Spleen (tissue), 11 donors: ENCODE measurements at regions not wholly inside any gene's neighbourhood (a gene's known extent, or its start where the extent isn't known, plus 50 kb on each side); places are given as distances from the start of the nearest gene placed in this dataset.

Experiments
- DNase-seq: peaks from one replicate; pipeline ENCODE4 v3.0.0-alpha.2; 2020
- H3K27ac ChIP-seq, 8 donors: fragments of 200-600 bp; sonication (generic) in 7 of 8; 1 replicate in 4 of 8; 2 replicates in 4 of 8; pipeline versions ENCODE4 v1.5.0 to v1.8.0; 2016 to 2021; ENCODE audit warnings: inconsistent platforms in 4 of 8, mild to moderate bottlenecking in 4 of 8, moderate library complexity in 1 of 8
- H3K27me3 ChIP-seq, 7 donors: fragments of 200-600 bp; sonication (generic) in 6 of 7; replicated peaks in 1 of 7; 1 replicate in 4 of 7; 2 replicates in 3 of 7; pipeline versions ENCODE4 v1.5.0 to v1.8.0; 2016 to 2021; ENCODE audit warnings: inconsistent platforms in 3 of 7, mild to moderate bottlenecking in 1 of 7
- H3K36me3 ChIP-seq, 6 donors: fragments of 200-600 bp; sonication (generic) in 5 of 6; 1 replicate in 4 of 6; 2 replicates in 2 of 6; pipeline versions ENCODE4 v1.5.0 to v1.8.0; 2016 to 2021; ENCODE audit warnings: inconsistent platforms in 2 of 6
- H3K4me1 ChIP-seq, 6 donors: fragments of 200-600 bp; sonication (generic) in 5 of 6; 1 replicate in 3 of 6; 2 replicates in 3 of 6; pipeline versions ENCODE4 v1.5.0 to v1.8.0; 2016 to 2021; ENCODE audit warnings: inconsistent platforms in 3 of 6
- H3K4me3 ChIP-seq, 8 donors: fragments of 200-600 bp; sonication (generic) in 7 of 8; 1 replicate in 4 of 8; 2 replicates in 4 of 8; pipeline versions ENCODE4 v1.5.0 to v1.8.0; 2016 to 2021; ENCODE audit warnings: inconsistent platforms in 4 of 8, mild to moderate bottlenecking in 4 of 8, moderate library complexity in 2 of 8
- H3K9me3 ChIP-seq, 8 donors: fragments of 200-600 bp; sonication (generic) in 7 of 8; 1 replicate in 4 of 8; 2 replicates in 4 of 8; pipeline versions ENCODE4 v1.5.0 to v1.8.0; 2016 to 2021; ENCODE audit warnings: inconsistent platforms in 4 of 8
- POLR2A ChIP-seq, 3 donors: fragments of 450-650 bp; IDR thresholded peaks; one replicate each; pipeline ENCODE4 v1.5.1; 2017; ENCODE audit warnings: antibody characterized with exemption in 3 of 3, mild to moderate bottlenecking in 1 of 3
- POLR2AphosphoS5 ChIP-seq, 3 donors: sonication (generic); formaldehyde crosslinking; IDR thresholded peaks; one replicate each; pipeline ENCODE4 v1.5.1; 2017; ENCODE audit warnings: antibody characterized with exemption in 3 of 3
- WGBS, 5 donors: extraction: QIAGEN DNeasy Blood & Tissue Kit in 3 of 5; methylation state at CpG; one replicate each; pipeline versions ENCODE4 v1.1.5 to v1.1.7; 2013 to 2018; 5-methylcytosine and 5-hydroxymethylcytosine counted together
- intact Hi-C: fragments of 100-400 bp; cut with DNase I; formaldehyde crosslinking; loops from one replicate; pipeline ENCODE4 v1.15.0; 2023; ENCODE audit warnings: low total_unique reads
- TF ChIP-seq, protein P1 (sequence below), 11 experiments: fragments of 200-600 bp in 7 of 11; fragments of 450-650 bp in 4 of 11; sonication (generic) in 4 of 11; IDR thresholded peaks in 8 of 11; conservative IDR thresholded peaks in 3 of 11; 1 replicate in 7 of 11; 2 replicates in 4 of 11; pipeline versions ENCODE4 v1.4.0 to v1.8.0; 2016 to 2021; ENCODE audit warnings: antibody characterized with exemption in 11 of 11, inconsistent platforms in 4 of 11, mild to moderate bottlenecking in 1 of 11
- donor health status: healthy with polysubstance abuse.
- donor health status: DM: no; HTN: no; CAD: no; lungs with moderate emphysema.
- donor health status: DM: no; HTN: no; CAD: no.
- donor health status: Bipolar disorder and iron deficiency.
- donor health status: healthy.
- donor health status: DM: no; HTN: no; CAD: no.
- donor health status: DM: yes; HTN: yes; CAD: no.

DNA sequence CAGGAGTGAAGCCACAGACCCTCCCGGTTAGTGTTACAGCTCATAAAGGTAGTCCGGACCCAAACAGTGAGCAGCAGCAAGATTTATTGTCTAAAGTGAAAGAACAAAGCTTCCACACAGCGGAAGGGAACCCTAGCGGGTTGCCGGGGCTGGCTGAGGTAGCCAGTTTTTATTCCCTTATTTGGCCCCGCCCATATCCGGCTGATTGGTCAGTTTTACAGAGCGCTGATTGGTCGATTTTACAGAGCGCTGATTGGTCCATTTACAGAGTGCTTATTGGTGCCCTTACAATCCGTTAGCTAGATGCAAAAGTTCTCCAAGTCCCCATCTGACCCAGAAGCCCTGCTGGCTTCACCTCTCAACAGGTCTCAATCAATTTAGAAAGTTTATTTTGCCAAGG lies 126.0 kb upstream of the RFC3 start:
- TF ChIP-seq POLR2AphosphoS5 (IDR thresholded peaks at IDR 0.05) (no peak), POLR2A (IDR thresholded peaks at IDR 0.05) (no peak)
- TF ChIP-seq, protein P1, sequence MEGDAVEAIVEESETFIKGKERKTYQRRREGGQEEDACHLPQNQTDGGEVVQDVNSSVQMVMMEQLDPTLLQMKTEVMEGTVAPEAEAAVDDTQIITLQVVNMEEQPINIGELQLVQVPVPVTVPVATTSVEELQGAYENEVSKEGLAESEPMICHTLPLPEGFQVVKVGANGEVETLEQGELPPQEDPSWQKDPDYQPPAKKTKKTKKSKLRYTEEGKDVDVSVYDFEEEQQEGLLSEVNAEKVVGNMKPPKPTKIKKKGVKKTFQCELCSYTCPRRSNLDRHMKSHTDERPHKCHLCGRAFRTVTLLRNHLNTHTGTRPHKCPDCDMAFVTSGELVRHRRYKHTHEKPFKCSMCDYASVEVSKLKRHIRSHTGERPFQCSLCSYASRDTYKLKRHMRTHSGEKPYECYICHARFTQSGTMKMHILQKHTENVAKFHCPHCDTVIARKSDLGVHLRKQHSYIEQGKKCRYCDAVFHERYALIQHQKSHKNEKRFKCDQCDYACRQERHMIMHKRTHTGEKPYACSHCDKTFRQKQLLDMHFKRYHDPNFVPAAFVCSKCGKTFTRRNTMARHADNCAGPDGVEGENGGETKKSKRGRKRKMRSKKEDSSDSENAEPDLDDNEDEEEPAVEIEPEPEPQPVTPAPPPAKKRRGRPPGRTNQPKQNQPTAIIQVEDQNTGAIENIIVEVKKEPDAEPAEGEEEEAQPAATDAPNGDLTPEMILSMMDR (IDR thresholded peaks at IDR 0.05 in 8 of 11, conservative IDR thresholded peaks at IDR 0.05 in 3 of 11): no peak
- no peak overlapping the region for H3K4me3 ChIP-seq
- DNase-seq: no peak
- H3K4me1 ChIP-seq: no peaks in the 10 kb centered on the region
- H3K9me3 ChIP-seq: no peaks in the 10 kb centered on the region
- intact Hi-C loops: no loop called here
- H3K36me3 ChIP-seq: no peaks in the 10 kb centered on the region
- WGBS, 5 donors: 87 to 94% (median 93%) methylated on average over 11 of the region's 11 CpGs
- no peak overlapping the region for H3K27ac ChIP-seq
- no peaks in the 10 kb centered on the region for H3K27me3 ChIP-seq

DNA sequence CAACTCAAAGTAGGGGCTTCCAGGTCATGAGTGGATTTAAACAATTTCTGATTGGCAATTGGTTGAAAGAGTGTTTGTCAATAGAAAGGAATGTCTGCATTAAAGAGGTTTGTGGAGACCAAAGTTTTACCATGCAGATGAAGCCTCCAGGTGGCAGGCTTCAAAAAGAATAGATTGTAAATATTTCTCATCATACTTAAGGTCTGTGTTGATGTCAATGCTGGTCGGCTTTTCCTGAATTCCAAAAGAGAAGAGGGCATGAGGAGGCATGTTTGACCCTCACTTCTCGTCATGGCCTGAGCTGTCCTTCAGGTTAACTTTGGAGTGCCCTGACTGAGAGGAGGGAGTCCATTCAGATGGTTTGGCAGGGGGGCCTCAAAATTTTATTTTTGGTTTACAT lies 125.4 kb upstream of the RFC3 start:
- Histone ChIP-seq H3K27ac (no peak overlapping the region), H3K27me3 (no peaks in the 10 kb centered on the region), H3K4me3 (no peak overlapping the region), H3K9me3 (no peaks in the 10 kb centered on the region), H3K4me1 (no peaks in the 10 kb centered on the region), H3K36me3 (no peaks in the 10 kb centered on the region)
- WGBS, 5 donors: 70 to 92% (median 79%) methylated on average over 2 of the region's 2 CpGs
- no peak for TF ChIP-seq POLR2A (IDR thresholded peaks at IDR 0.05)
- TF ChIP-seq, protein P1 (IDR thresholded peaks at IDR 0.05 in 8 of 11, conservative IDR thresholded peaks at IDR 0.05 in 3 of 11): no peak
- TF ChIP-seq POLR2AphosphoS5 (IDR thresholded peaks at IDR 0.05): no peak
- DNase-seq: no peak
- intact Hi-C loops: no loop called here

DNA sequence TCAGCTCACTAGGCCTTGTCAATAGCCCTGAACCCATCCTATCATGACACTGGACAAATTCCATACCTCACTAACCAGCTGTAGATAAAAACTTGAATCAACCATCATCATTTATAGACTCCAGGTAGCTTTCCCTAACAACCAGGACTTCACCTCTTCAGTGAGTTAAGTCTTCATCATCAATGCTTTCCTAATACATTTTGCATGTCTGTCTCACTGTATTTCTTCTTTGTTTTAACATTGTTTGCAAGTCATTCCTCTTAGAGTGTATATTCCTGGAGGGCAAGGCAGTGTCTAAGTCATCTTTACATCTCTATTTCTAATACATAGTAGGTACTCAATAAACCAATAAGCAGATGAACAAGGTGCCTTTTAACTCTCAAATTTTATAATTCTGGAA lies 123.4 kb upstream of the RFC3 start:
- Histone ChIP-seq H3K9me3 (no peaks in the 10 kb centered on the region), H3K4me1 (no peaks in the 10 kb centered on the region), H3K27ac (no peak overlapping the region), H3K27me3 (no peaks in the 10 kb centered on the region), H3K36me3 (no peaks in the 10 kb centered on the region), H3K4me3 (no peak overlapping the region)
- intact Hi-C loops: no loop called here
- TF ChIP-seq, protein P1 (IDR thresholded peaks at IDR 0.05 in 8 of 11, conservative IDR thresholded peaks at IDR 0.05 in 3 of 11): no peak
- no peak for TF ChIP-seq POLR2AphosphoS5 (IDR thresholded peaks at IDR 0.05)
- no peak for TF ChIP-seq POLR2A (IDR thresholded peaks at IDR 0.05)
- DNase-seq: no peak

GRCh38 chr13:33696530-33696929 lies 121.4 kb upstream of the RFC3 start:
- intact Hi-C loops: no loop called here
- Histone ChIP-seq H3K4me3 (no peak overlapping the region), H3K27ac (no peak overlapping the region), H3K27me3 (no peaks in the 10 kb centered on the region), H3K4me1 (no peaks in the 10 kb centered on the region), H3K9me3 (no peaks in the 10 kb centered on the region), H3K36me3 (no peaks in the 10 kb centered on the region)
- DNase-seq: no peak
- TF ChIP-seq POLR2AphosphoS5 (IDR thresholded peaks at IDR 0.05) (no peak), POLR2A (IDR thresholded peaks at IDR 0.05) (no peak)
- TF ChIP-seq, protein P1 (IDR thresholded peaks at IDR 0.05 in 8 of 11, conservative IDR thresholded peaks at IDR 0.05 in 3 of 11): no peak
- 28 to 81% (median 73%) methylated on average over 1 of the region's 1 CpG for WGBS, 5 donors
